ENCODE measurements at regions not wholly inside any gene's neighbourhood (a gene's known extent, or its start where the extent isn't known, plus 50 kb on each side); places are given as distances from the start of the nearest gene placed in this dataset.

DNA sequence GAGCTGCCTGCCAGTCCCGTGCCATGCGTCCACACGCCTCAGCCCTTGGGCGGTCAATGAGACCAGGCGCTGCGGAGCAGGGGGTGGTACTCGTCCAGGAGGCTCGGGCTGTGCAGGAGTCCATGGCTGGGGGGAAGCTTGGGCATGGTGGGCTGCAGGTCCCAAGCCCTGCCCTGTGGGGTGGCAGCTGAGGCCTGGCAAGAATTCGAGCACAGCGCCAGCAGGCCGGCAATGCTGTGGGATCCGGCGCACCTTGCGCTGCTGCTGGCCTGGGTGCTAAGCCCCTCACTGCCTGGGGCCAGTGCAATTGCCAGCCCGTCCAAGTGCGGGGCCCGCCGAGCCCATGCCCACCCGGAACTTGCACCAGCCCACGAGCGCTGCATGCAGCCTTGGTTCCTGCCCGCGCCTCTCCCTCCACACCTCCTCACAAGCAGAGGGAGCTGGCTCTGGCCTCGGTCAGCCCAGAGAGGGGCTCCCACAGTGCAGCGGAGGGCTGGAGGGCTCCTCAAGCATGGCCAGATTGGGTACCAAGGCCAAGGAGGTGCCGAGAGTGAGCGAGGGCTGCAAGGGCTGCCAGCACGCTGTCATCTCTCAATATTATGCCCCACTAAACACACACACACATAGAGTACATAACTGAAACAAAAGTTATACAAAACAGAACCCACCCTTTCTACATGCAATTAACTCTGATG is 307.7 kb downstream of the LMO4 start:
- DNase-seq, result no peak

DNA sequence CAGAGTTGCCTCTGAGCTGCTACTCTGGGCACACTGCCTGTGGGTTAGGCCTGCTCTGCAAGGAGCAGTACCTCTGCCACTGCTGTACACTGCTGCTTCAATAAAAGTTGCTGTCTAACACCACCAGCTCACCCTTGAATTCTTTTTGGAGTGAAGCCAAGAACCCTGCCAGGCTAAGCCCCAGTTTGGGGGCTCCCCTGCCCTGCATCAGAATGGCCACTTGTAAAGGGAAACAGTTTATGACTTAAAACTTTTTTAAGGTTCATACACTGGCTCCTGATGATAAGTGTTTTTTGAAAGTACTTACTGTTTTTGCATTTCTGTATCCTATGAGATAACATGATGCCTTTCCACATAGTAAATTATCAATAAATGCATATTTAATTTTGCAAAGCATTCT is 310.0 kb downstream of the LMO4 start:
- no peak for DNase-seq

- no peak for DNase-seq
Measured at GRCh38 chr1:87641996-87642395, 313.3 kb downstream of the LMO4 start.

- no peak for DNase-seq
Measured at GRCh38 chr1:87642581-87643221, 314.0 kb downstream of the LMO4 start.

- DNase-seq, result no peak
Measured at GRCh38 chr1:87644033-87644578, 315.4 kb downstream of the LMO4 start.

- no peak for DNase-seq
Measured at GRCh38 chr1:87644579-87645190, 316.0 kb downstream of the LMO4 start.

- DNase-seq, result no peak
Measured at GRCh38 chr1:87647430-87648177, 318.9 kb downstream of the LMO4 start.

DNA sequence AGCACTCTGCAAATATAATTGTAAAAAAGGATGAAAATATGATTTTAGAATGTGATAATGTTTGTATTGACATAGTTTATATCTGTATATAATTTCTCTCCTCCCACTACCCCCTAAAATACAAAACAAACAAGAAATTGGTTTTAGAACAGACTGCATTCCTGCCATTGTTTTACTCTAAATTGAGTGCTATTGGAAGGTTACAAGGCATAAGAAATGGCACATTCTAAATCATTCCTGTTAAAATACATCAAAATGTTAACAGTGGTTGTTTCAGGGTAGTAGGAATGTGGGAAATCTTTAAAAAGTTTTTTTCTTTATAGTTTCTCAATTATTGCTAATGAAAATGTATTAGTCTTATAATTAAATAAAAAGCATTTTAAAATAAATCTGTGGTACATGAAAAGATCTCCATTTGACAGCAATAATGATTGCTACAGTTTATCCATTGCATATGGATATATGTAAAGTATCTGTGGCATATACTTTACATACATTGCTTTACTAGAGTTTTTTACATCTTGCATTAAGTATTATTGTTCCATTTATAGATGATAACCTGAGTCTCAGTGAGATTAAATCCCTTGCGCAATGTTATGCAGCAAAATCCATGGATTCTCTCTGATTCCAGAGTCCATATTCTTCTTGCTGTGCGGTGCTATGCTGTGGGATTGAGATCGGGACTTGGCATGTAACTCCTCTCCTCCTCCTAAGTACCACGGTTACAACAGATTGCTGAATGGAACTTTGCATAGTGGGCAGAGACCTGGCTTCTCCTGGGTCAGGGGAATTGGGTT is 319.8 kb downstream of the LMO4 start:
- DNase-seq, result no peak

- no peak for DNase-seq
Measured at GRCh38 chr1:87650306-87650705, 321.6 kb downstream of the LMO4 start.

DNA sequence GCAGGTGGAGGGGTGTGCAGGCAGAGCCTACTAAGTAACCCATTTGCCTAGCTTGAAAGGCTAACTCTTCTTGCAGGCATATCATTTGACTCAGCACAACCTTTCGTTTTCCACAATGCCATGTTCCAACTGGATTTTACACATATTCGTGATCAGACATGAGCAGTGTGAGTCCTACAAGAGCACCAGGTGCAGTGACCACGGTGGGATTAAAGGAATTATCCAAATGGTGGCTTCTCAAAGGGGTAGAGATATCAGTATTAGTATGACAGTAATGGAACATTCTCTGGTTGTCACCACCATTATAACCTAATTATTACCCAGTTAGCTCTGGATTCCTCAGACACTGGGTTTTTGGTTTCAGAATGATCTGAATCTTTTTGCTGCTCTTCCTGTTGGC is 323.5 kb downstream of the LMO4 start:
- DNase-seq, result no peak

- no peak for DNase-seq
Measured at GRCh38 chr1:87665151-87665550, 336.5 kb downstream of the LMO4 start.

DNA sequence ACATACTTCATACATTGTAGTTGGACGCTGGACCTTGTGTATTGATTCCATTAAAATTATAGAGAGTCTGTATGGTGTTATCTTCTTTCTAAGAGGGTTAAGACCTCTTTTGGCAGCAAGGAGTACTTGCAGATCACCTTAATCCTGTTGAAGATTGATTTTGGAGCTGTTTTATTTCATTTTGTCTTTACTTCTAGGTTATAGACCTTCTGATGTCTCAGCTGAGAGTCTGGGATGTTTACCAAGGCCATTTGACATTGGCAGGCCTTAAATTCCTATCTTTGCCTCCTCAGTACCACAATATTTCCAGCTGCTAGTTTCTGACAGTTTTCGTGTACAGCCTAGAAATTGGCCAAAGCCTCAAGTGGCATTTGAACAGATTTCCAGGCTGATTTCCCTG is 338.0 kb downstream of the LMO4 start:
- DNase-seq, result no peak

- no peak for DNase-seq
Measured at GRCh38 chr1:87669674-87670073, 341.0 kb downstream of the LMO4 start.

DNA sequence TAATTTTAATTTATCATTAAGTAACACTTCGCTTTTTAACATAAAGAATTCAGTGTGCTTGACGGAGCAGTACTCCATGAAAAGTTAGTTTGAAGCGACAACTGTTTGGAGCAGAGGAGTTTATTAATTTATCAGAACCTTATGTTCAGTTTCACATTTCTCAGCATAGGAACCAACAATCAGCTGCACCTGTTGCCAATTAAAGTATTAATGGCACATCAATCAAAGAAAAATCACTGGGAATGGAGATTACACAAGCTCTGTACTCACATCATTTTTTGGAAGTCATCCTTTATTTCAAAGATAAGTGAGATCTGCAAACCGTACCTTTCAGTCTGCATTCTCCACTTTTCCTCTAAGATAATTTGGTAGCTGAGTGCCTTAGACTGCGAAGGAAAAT is 344.6 kb downstream of the LMO4 start:
- no peak for DNase-seq

GRCh38 chr1:87673748-87674147 is 345.1 kb downstream of the LMO4 start:
- DNase-seq, result no peak

DNA sequence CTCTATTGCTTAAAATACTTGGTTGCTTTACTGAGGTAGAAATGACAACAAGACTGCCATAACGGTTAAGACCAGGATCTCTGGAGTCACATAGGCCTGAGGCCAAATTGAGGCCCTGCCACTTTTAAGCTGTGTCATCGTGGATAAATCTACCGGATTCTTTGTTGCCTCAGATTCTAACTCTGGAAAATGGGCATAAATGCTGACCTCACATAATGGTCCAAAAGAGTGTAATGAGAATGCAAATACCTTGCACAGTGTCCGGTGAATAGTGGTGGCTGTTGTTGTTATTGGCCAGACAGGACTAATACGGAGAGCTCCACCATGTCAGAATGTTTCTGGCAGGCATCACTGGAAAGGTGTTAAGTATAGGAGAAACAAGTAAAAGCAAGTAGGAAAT is 346.1 kb downstream of the LMO4 start:
- no peak for DNase-seq

DNA sequence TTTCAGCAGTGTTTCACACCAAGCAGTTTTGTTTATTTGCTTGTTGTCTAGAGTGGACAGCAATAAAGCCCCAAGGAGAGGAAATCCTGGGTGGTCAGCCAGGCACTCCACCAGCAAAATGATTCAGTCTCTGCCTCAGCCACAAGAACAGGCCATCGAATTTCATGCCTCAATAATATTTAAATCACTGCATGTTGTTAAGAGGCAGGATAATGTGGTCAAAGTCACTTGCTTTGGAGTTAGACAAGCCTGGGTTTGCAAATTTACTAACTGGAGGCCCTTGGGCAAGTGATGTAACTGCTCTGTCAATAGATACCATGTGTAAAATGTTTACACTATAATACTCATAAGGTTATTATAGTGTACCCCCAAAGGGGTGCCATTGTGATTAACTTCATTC is 349.6 kb downstream of the LMO4 start:
- DNase-seq, result no peak

- no peak for DNase-seq
Measured at GRCh38 chr1:87682565-87682964, 353.9 kb downstream of the LMO4 start.

GRCh38 chr1:87683196-87683956 is 354.7 kb downstream of the LMO4 start:
- DNase-seq, result no peak

- no peak for DNase-seq
Measured at GRCh38 chr1:87684194-87684593, 355.5 kb downstream of the LMO4 start.

DNA sequence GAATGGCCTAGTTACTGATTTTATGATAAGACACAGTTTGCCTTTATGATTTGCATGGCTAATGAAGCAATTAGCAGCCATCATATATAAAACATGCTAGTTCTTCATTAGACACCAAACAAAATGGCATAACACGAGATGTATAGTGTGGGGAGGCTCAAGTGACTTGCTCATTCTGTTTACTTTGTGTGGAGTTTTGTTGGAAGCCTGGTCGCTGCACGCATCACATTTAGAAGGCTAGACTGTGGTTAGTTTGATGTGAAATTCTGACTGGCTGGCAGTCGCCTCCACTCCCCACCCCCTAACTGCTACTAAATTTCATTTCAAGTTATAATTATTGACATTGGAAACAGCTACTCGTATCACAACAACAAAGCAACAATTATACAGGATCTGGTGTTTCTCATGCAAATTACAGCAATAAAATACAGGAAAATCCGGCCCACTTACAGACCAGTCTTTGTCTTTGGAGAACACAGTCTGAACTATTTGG is 356.1 kb downstream of the LMO4 start:
- DNase-seq, result no peak

Measured in stimulated activated CD8-positive, alpha-beta memory T cell treated with anti-CD3 and anti-CD28 coated beads, Interleukin-4, amount 100 ng/mL, for 48 hours (primary cell).